ENCODE measurements at regions not wholly inside any gene's neighbourhood (a gene's known extent, or its start where the extent isn't known, plus 50 kb on each side); places are given as distances from the start of the nearest gene placed in this dataset.

DNA sequence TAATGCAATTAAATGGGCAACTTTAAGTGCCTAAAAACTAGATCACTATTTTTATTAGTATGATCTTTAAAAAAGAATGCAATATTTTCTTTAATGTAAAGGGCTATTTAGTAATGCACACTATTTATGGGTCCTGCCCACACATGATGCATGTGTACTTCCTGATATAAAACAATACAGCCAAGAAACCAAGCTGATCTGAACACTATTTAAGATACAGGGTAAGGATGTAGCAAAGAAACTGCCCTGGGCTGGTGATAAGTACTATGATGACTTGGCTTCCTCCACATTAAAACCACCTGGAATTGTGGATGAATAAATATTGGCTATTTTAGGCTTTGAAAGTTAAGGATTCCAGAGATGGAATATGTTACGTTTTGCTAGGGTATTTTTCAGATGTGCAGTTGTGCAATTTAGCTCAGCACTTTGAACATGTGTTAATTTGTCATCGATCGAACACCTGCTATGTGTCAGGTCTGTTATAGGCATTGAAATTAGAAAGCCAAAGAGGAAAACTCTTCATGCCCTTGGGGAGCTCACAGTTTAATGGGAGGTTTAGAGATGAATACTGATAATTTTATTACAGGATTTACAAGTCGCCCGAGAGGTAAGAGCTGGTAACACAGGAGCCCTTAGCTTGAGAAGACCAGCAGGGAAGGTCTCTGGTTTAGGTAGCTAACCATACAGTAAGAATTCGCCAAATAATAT, 276.7 kb downstream of the PLK2 start:
- TF ChIP-seq, protein P1, sequence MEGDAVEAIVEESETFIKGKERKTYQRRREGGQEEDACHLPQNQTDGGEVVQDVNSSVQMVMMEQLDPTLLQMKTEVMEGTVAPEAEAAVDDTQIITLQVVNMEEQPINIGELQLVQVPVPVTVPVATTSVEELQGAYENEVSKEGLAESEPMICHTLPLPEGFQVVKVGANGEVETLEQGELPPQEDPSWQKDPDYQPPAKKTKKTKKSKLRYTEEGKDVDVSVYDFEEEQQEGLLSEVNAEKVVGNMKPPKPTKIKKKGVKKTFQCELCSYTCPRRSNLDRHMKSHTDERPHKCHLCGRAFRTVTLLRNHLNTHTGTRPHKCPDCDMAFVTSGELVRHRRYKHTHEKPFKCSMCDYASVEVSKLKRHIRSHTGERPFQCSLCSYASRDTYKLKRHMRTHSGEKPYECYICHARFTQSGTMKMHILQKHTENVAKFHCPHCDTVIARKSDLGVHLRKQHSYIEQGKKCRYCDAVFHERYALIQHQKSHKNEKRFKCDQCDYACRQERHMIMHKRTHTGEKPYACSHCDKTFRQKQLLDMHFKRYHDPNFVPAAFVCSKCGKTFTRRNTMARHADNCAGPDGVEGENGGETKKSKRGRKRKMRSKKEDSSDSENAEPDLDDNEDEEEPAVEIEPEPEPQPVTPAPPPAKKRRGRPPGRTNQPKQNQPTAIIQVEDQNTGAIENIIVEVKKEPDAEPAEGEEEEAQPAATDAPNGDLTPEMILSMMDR (IDR thresholded peaks at IDR 0.05): no peak
- TF ChIP-seq POLR2A (IDR thresholded peaks at IDR 0.05): no peak
